ENCODE measurements at regions not wholly inside any gene's neighbourhood (a gene's known extent, or its start where the extent isn't known, plus 50 kb on each side); places are given as distances from the start of the nearest gene placed in this dataset.

DNA sequence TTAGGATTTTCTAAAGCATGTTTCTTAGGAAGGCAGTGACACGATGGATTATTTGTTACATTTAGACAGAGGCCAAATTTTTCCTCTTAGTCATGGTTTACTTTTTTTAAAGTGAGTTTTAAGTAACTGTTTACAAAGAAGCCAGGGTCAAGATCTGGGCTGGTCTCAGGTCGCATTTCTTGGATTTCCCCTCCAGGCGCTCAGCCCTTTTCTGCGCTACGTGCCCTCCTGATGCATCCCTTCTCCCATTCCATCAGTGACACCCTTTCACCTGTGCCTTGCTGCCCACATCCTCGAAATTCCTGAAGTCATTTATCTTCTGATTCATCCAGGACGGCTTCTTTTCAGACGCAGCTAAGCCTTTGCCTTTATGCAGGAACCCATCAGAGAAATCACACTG is 330.3 kb downstream of the IRX1 start:
- ChIA-PET POLR2A (no interaction called here), CTCF (no interaction called here)
- Mint-ChIP-seq H3K4me1 (no peaks in the 10 kb centered on the region), H3K9me3 (peaks cover 36% of the 10 kb centered on the region), H3K4me3 (no peak overlapping the region), H3K36me3 (ENCODE audit: low read depth) (no peaks in the 10 kb centered on the region), H3K27me3 (no peaks in the 10 kb centered on the region), H3K27ac (no peak overlapping the region)
- DNase-seq = no peak

DNA sequence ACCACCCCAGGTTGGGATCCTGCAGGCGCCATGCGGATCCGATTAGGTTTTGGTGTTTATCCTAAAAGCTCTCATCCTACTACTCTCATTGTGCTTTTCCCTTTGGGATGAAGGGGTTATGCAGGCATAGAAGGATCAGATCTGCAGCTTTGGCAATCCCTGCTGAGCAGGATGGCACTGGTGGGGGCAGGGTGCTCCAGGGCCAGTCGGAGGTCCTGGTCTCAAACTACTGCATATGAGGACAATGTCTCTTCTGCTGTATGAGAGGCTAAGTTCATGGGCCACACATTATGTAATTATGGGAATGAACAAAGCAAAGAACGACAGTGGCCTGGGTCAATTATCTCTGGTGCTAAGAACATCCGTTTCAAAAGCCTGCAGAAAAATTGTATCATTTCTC is 334.2 kb downstream of the IRX1 start:
- ChIA-PET CTCF (no interaction called here), POLR2A (no interaction called here)
- no peaks in the 10 kb centered on the region for H3K4me1 Mint-ChIP-seq
- no peak overlapping the region for H3K4me3 Mint-ChIP-seq
- no peaks in the 10 kb centered on the region for H3K36me3 Mint-ChIP-seq (ENCODE audit: low read depth)
- H3K27ac Mint-ChIP-seq = no peak overlapping the region
- no peak for DNase-seq
- peaks cover 29% of the 10 kb centered on the region for H3K9me3 Mint-ChIP-seq
- no peaks in the 10 kb centered on the region for H3K27me3 Mint-ChIP-seq

DNA sequence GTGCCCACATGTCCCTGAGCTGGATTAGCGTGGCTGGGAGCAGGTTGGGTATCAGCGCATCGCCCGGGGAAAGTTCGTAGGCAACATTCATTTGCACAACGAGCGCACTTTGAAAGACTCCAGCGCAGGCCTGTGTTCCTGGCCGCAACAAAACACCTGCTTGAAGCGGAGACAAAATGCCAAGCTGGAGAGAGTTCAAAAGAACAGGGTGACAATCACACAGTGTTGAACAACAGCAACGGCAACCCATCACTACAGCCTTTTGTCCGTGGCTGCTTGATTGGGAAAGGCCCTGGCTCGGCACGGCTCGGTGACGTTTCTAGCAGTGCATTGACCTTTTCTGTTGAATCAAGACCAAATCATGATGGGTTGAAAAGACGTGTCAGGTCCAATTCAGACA is 336.3 kb downstream of the IRX1 start:
- no peak overlapping the region for H3K27ac Mint-ChIP-seq
- H3K4me1 Mint-ChIP-seq = no peaks in the 10 kb centered on the region
- peaks cover 21% of the 10 kb centered on the region for H3K9me3 Mint-ChIP-seq
- ChIA-PET POLR2A (no interaction called here), CTCF (no interaction called here)
- no peaks in the 10 kb centered on the region for H3K36me3 Mint-ChIP-seq (ENCODE audit: low read depth)
- DNase-seq = no peak
- H3K27me3 Mint-ChIP-seq = no peaks in the 10 kb centered on the region
- no peak overlapping the region for H3K4me3 Mint-ChIP-seq

DNA sequence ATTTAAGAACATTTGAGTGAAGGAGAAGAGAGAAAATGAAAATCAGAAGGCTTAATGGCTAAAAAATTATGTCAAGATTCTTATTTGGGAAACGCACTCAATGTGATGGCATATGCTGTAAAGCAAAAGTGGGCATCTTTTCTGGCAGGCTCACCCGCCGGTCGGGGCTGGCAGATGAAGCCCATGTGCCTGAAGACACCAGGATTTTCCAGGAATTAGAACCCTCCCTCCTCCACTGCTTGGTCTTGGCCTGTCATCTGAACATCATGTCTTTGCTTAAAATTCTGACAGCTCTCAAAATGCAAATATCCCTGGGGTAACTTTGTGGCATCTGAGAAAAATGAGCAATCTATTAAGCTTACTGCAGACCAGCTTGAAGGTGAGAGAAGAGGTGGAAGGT is 337.9 kb downstream of the IRX1 start:
- no peak overlapping the region for H3K4me3 Mint-ChIP-seq
- no peaks in the 10 kb centered on the region for H3K36me3 Mint-ChIP-seq (ENCODE audit: low read depth)
- no peaks in the 10 kb centered on the region for H3K4me1 Mint-ChIP-seq
- H3K27me3 Mint-ChIP-seq = no peaks in the 10 kb centered on the region
- no peak for DNase-seq
- no peak overlapping the region for H3K27ac Mint-ChIP-seq
- CTCF ChIA-PET = no interaction called here
- POLR2A ChIA-PET = no interaction called here
- peaks cover 13% of the 10 kb centered on the region for H3K9me3 Mint-ChIP-seq

DNA sequence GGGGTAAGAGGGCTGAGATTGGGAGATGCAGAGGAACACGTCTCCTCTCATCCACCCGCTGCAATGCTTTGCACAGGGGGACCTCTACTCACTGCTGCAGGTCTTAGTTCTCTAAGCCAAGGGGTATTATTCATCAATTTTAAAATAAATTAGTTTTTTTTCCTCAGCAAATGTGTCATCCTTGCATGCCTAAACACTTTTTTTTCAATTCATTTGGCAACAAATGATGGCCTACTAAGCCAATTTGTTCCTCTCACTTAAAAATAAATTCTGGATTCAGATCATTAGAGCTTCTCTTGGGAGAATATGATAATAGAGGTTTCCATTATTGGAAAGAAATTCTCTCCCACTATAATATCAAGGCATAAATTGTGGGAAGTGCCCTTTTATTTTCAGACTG is 338.3 kb downstream of the IRX1 start:
- CTCF ChIA-PET = no interaction called here
- Mint-ChIP-seq H3K27me3 (no peaks in the 10 kb centered on the region), H3K27ac (no peak overlapping the region), H3K36me3 (ENCODE audit: low read depth) (no peaks in the 10 kb centered on the region), H3K4me3 (no peak overlapping the region), H3K4me1 (no peaks in the 10 kb centered on the region), H3K9me3 (peaks cover 11% of the 10 kb centered on the region)
- POLR2A ChIA-PET = no interaction called here
- no peak for DNase-seq

DNA sequence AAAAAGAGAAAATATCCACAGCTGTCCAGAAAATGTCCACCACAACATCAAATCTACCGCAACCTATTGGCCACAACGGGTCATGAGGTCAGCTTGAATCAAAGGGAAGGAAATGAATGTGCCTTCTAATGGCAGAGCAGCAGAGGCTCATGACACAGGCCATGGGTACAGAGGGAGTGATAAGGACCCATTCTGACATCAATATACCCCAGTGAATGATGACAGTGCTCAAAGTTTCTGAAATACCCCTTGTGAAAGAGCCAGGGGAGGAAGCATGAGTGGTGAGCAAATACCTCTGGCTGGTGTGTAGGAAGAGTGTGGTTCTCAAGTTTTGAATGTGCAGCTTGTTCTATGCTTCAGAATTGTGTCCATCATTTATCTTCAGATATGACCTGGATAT is 348.2 kb downstream of the IRX1 start:
- no peak overlapping the region for H3K27ac Mint-ChIP-seq
- no peaks in the 10 kb centered on the region for H3K36me3 Mint-ChIP-seq (ENCODE audit: low read depth)
- no peaks in the 10 kb centered on the region for H3K27me3 Mint-ChIP-seq
- DNase-seq = no peak
- CTCF ChIA-PET = no interaction called here
- H3K4me3 Mint-ChIP-seq = no peak overlapping the region
- no peaks in the 10 kb centered on the region for H3K4me1 Mint-ChIP-seq
- POLR2A ChIA-PET = no interaction called here
- H3K9me3 Mint-ChIP-seq = peaks cover 19% of the 10 kb centered on the region

DNA sequence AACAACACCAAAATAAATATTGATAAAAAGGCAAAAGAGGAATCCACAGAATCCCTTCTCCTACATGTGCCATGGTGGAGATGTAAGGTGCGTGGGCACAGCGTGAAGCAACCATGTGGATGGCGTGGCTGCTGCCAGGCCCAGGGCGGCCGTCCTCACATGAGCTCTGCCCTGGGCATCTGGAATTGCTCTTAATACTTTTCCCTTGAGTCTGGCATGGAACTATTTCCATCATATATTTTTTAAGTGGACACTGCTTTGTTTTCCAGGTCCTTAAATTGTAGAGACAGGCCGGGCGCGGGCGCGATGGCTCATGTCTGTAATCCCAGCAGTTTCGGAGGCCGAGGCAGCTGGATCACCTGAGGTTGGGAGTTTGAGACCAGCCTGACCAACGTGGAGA is 349.3 kb downstream of the IRX1 start:
- H3K4me1 Mint-ChIP-seq = no peaks in the 10 kb centered on the region
- H3K27me3 Mint-ChIP-seq = no peaks in the 10 kb centered on the region
- ChIA-PET CTCF (no interaction called here), POLR2A (no interaction called here)
- peaks cover 22% of the 10 kb centered on the region for H3K9me3 Mint-ChIP-seq
- DNase-seq = no peak
- H3K4me3 Mint-ChIP-seq = no peak overlapping the region
- no peak overlapping the region for H3K27ac Mint-ChIP-seq
- H3K36me3 Mint-ChIP-seq (ENCODE audit: low read depth) = no peaks in the 10 kb centered on the region

DNA sequence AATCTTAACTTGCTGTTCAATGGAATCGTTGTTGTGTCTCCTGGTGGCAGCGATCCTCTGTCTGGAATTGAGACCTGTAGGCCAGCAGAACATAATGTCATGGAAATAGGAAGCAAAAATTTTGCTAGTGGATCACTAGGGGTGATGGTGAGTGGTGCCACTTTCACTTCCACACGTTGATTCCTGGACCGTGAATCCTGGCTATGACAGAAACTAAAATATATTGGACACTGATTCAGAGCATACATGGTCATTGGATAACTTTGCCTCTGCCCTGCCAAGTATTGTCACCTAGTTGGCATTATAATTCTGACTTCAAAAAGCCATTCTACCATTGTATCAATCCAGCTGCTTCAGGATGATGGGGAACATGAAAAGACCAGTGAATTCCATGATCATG is 353.2 kb downstream of the IRX1 start:
- no peaks in the 10 kb centered on the region for H3K4me1 Mint-ChIP-seq
- no peak overlapping the region for H3K4me3 Mint-ChIP-seq
- H3K36me3 Mint-ChIP-seq (ENCODE audit: low read depth) = no peaks in the 10 kb centered on the region
- no peak overlapping the region for H3K27ac Mint-ChIP-seq
- no peaks in the 10 kb centered on the region for H3K27me3 Mint-ChIP-seq
- DNase-seq = no peak
- peaks cover 30% of the 10 kb centered on the region for H3K9me3 Mint-ChIP-seq
- CTCF ChIA-PET = no interaction called here
- POLR2A ChIA-PET = no interaction called here

DNA sequence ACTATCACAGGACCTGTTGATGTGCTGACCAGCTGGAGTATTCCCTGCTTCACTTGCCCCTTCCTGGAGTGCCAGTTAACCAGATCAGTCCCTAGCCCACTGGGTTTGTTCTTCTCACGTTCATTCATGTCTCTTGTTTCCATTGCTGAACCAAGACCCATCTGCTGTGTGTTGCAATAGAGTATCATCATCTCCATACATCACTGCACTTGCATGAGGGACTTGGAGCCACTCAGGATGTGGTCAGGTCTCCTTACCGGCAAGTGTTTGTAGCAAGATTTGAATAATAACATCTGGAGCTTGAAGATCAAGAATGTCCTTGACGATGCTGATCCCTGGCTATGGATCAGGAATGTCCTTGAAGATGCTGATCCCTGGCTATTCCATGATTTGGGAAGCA is 358.6 kb downstream of the IRX1 start:
- ChIA-PET CTCF (no interaction called here), POLR2A (no interaction called here)
- no peaks in the 10 kb centered on the region for H3K27me3 Mint-ChIP-seq
- DNase-seq = no peak
- H3K27ac Mint-ChIP-seq = no peak overlapping the region
- no peaks in the 10 kb centered on the region for H3K36me3 Mint-ChIP-seq (ENCODE audit: low read depth)
- no peaks in the 10 kb centered on the region for H3K4me1 Mint-ChIP-seq
- no peak overlapping the region for H3K4me3 Mint-ChIP-seq
- H3K9me3 Mint-ChIP-seq = peaks cover 37% of the 10 kb centered on the region

DNA sequence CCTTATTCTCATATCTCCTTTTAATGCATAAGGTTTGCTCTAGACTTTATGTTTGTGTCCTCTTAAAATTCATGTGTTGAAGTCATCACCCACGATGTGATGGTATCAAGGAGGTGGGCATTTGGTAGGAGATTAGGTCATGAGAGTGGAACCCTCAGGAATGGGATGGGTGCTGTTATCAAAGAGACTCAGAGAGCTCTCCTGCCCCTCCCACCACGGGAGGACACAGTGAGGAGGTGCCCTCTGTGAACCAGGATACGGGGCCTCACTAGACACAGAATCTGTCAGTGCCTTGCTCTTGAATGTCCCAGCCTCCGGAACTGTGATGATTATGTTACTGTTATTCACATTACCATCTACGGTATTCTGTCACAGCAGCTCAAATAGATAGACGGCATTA is 359.0 kb downstream of the IRX1 start:
- Mint-ChIP-seq H3K4me1 (no peaks in the 10 kb centered on the region), H3K9me3 (peaks cover 37% of the 10 kb centered on the region), H3K27ac (no peak overlapping the region), H3K4me3 (no peak overlapping the region), H3K27me3 (no peaks in the 10 kb centered on the region), H3K36me3 (ENCODE audit: low read depth) (no peaks in the 10 kb centered on the region)
- ChIA-PET POLR2A (no interaction called here), CTCF (no interaction called here)
- DNase-seq = no peak

DNA sequence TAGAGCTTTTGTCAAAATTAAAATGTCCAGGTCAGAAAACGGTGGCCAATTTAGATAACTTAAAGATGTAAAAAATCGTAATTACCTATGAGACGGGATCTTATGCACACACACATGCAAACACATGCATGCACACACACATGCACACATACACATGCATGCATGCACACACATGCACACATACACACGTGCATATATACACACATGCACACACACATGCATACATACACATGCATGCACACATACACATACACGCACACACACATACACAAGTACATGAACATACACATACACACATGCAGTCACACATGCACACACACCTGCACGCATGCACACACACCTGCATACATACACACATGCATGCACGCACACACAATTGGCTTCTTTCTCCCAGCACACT is 362.0 kb downstream of the IRX1 start:
- DNase-seq = no peak
- CTCF ChIA-PET = no interaction called here
- Mint-ChIP-seq H3K27ac (no peak overlapping the region), H3K36me3 (ENCODE audit: low read depth) (no peaks in the 10 kb centered on the region), H3K9me3 (peaks cover 31% of the 10 kb centered on the region), H3K4me1 (no peaks in the 10 kb centered on the region), H3K4me3 (no peak overlapping the region), H3K27me3 (no peaks in the 10 kb centered on the region)
- POLR2A ChIA-PET = no interaction called here

DNA sequence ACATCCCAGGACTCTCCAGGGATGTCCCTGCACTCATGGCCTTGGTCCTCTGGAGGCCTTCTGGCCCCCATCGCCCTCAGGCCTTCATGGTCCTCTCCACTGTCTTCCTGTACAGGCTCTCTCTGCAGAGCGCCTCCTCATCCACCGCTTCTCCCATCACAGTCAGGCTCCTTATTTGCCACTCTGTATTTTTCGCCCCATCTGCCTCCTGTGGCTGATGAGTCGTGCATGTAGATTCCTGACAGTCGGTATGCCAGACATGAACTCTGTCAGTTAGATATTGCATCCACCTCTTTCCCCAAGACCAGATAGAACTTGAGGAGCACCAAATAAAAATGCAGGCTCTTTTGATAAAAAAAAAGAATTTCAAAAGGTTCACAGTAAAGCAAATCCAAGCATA is 362.8 kb downstream of the IRX1 start:
- POLR2A ChIA-PET = no interaction called here
- Mint-ChIP-seq H3K27ac (no peak overlapping the region), H3K27me3 (no peaks in the 10 kb centered on the region), H3K4me1 (no peaks in the 10 kb centered on the region), H3K9me3 (peaks cover 32% of the 10 kb centered on the region), H3K4me3 (no peak overlapping the region), H3K36me3 (ENCODE audit: low read depth) (no peaks in the 10 kb centered on the region)
- CTCF ChIA-PET = no interaction called here
- DNase-seq = no peak

DNA sequence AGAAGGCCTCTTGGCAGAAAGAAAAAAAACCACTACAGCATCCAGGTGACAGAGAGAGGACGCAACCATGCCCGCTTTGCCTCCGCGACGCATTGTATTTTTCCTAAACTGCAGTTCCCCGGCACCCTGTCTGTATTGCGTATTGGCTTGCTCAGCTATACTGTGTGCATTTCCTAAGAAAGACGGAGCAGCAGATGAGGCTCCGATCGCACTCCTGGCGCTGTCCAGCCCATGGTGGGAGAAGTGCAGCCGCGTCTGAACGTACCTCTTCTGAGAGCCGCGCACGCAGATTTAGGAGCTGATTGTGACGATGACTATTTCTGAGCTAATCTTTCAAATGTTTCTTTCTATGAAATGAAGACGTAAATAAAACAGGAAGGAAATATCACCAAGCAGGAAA is 366.5 kb downstream of the IRX1 start:
- DNase-seq = no peak
- Mint-ChIP-seq H3K4me1 (no peaks in the 10 kb centered on the region), H3K36me3 (ENCODE audit: low read depth) (no peaks in the 10 kb centered on the region), H3K4me3 (no peak overlapping the region), H3K27me3 (no peaks in the 10 kb centered on the region), H3K27ac (no peak overlapping the region), H3K9me3 (peaks cover 29% of the 10 kb centered on the region)
- ChIA-PET POLR2A (no interaction called here), CTCF (no interaction called here)

DNA sequence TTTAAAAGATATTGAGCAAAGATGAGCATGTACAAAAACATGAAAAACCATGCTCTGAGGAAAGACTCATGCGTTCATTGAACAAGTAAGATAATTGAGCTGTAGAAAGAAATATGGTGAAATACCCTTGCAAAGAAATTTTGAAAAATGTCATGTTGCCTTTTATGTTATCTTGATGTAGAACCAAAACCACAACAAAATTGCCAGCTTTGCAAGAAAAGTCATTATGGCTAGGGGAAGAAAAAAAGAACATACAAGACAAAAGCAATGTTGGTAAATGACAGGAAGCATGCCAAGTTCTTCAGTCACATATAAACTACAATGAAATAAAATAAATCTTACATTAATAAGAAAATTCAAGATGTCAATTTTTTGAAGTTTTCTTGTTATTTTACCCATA is 368.0 kb downstream of the IRX1 start:
- peaks cover 18% of the 10 kb centered on the region for H3K9me3 Mint-ChIP-seq
- CTCF ChIA-PET = no interaction called here
- H3K36me3 Mint-ChIP-seq (ENCODE audit: low read depth) = no peaks in the 10 kb centered on the region
- no peak overlapping the region for H3K4me3 Mint-ChIP-seq
- DNase-seq = no peak
- POLR2A ChIA-PET = no interaction called here
- no peaks in the 10 kb centered on the region for H3K27me3 Mint-ChIP-seq
- no peak overlapping the region for H3K27ac Mint-ChIP-seq
- H3K4me1 Mint-ChIP-seq = no peaks in the 10 kb centered on the region

DNA sequence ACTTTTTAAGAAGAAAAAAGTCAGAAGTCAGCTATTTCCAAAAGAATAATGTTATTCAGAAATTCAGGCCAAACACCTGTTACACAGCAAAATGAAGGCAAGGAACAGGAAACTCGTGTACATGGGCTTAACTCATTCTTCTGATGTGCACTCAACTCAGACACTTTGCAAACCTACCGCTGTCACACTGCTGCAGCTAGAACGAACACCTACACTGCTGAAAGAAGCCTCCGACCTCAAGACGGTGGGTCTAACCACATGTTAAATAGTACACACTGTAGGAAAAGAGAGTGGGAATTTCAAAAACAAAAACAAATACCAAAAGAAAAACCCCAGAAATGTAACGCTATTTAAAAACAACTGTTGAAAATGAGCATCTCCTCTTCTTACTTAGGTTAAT is 384.5 kb downstream of the IRX1 start:
- no peak overlapping the region for H3K27ac Mint-ChIP-seq
- no peak for DNase-seq

More for the DNA sequence above, 384.5 kb downstream of the IRX1 start:
- Mint-ChIP-seq H3K36me3 (ENCODE audit: low read depth) (no peaks in the 10 kb centered on the region), H3K4me1 (no peaks in the 10 kb centered on the region), H3K4me3 (no peak overlapping the region), H3K27me3 (no peaks in the 10 kb centered on the region), H3K9me3 (no peaks in the 10 kb centered on the region)
- ChIA-PET POLR2A (no interaction called here), CTCF (no interaction called here)

Measured in activated CD4-positive, alpha-beta memory T cell treated with anti-CD3 and anti-CD28 coated beads, Interleukin-2, amount 10 ng/mL, durations not matched to agents 7 days and 5 days (primary cell).